ENCODE measurements at regions not wholly inside any gene's neighbourhood (a gene's known extent, or its start where the extent isn't known, plus 50 kb on each side); places are given as distances from the start of the nearest gene placed in this dataset.

- no peak for DNase-seq (ENCODE audit: low spot score)
- no peaks in the 10 kb centered on the region for H3K4me1 ChIP-seq (ENCODE audit: insufficient read depth, low read length)
- in situ Hi-C loops (cut with HindIII; ENCODE audit: extremely low pct_ligation_motif_present, low pct_unique_long_range_greater_than_20kb) = no loop called here
- no peak overlapping the region for H3K4me2 ChIP-seq (ENCODE audit: low read depth, low read length)
- TF ChIP-seq MED8 (CRISPR knock-in tag; IDR thresholded peaks at IDR 0.05; ENCODE audit: insufficient replicate concordance) = no peak
- TF ChIP-seq ZNF564 (CRISPR knock-in tag; IDR thresholded peaks at IDR 0.05) = no peak
- no peaks in the 10 kb centered on the region for H4K20me1 ChIP-seq (ENCODE audit: insufficient read depth, low read length)
- no peak for FAIRE-seq
- 0 out of 5 replicates have a peak, but pooled peaks cover 0 to 6% of the 10 kb centered on the region in 2 experiments for H3K27me3 ChIP-seq (ENCODE audit: control insufficient read depth in 1 of 2, insufficient read depth in 2 of 2, low read length in 2 of 2)
- no peak overlapping the region for H3K4me3 ChIP-seq (replicated peaks in 1 of 3; ENCODE audit: insufficient read depth in 1 of 3, low read depth in 2 of 3, low read length in 3 of 3)
- CTCF ChIA-PET (ENCODE audit: low intra/inter-chr PET ratio, low total read pairs) = no interaction called here
- H3K9me3 ChIP-seq (ENCODE audit: low read length) = no peaks in the 10 kb centered on the region
- BruUV-seq (replicated peaks) = no TSS peak
- H3K9ac ChIP-seq (ENCODE audit: insufficient read depth, low read depth, low read length) = no peak overlapping the region
- intact Hi-C loops (cut with micrococcal nuclease; ENCODE audit: unreplicated experiment) = no loop called here
- WGBS (ENCODE audit: low lambda C conversion rate) = 69% methylated on average over 2 of the region's 2 CpGs
- no peak overlapping the region for H2AFZ ChIP-seq (ENCODE audit: low read length)
- no peaks in the 10 kb centered on the region for H3K79me2 ChIP-seq (ENCODE audit: insufficient read depth, low read length)
- no peaks in the 10 kb centered on the region for H3K36me3 ChIP-seq (replicated peaks in 1 of 2; ENCODE audit: control insufficient read depth in 1 of 2, insufficient read depth in 2 of 2, low read length in 2 of 2)
- ATAC-seq = no peak
- no peak overlapping the region for H3K27ac ChIP-seq (ENCODE audit: extremely low read length, insufficient read depth, low read length)
- POLR2A ChIA-PET = no interaction called here
Measured at GRCh38 chr5:124397317-124397716, 349.1 kb downstream of the ZNF608 start.

DNA sequence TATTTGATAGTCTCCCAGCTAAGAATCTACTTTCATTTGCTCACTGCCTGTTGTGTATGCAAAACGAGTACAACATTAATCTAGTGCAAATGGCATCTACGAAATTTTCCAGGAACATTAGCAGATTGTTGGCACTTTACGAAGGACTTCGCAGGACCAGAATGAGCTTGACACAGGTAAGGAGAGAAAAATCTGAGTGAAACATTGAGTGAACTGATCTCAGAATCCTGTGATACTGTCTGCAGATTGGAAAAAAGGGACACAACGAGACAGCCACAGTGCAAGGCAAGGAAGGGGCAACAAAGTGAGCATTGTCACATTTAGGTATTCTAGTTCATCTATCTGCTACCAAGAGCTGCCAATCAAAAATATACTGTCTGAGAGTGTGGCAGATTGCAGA is 350.5 kb downstream of the ZNF608 start:
- FAIRE-seq = no peak
- H3K36me3 ChIP-seq (replicated peaks in 1 of 2; ENCODE audit: control insufficient read depth in 1 of 2, insufficient read depth in 2 of 2, low read length in 2 of 2) = no peaks in the 10 kb centered on the region
- DNase-seq (ENCODE audit: low spot score) = no peak
- H3K27me3 ChIP-seq (ENCODE audit: control insufficient read depth in 1 of 2, insufficient read depth in 2 of 2, low read length in 2 of 2) = 0 out of 5 replicates have a peak, but pooled peaks cover 0 to 6% of the 10 kb centered on the region in 2 experiments
- H3K9ac ChIP-seq (ENCODE audit: insufficient read depth, low read depth, low read length) = no peak overlapping the region
- H3K4me3 ChIP-seq (replicated peaks in 1 of 3; ENCODE audit: insufficient read depth in 1 of 3, low read depth in 2 of 3, low read length in 3 of 3) = no peak overlapping the region
- H3K4me2 ChIP-seq (ENCODE audit: low read depth, low read length) = no peak overlapping the region
- no peak overlapping the region for H3K27ac ChIP-seq (ENCODE audit: extremely low read length, insufficient read depth, low read length)
- H3K9me3 ChIP-seq (ENCODE audit: low read length) = no peaks in the 10 kb centered on the region
- intact Hi-C loops (cut with micrococcal nuclease; ENCODE audit: unreplicated experiment) (no loop called here), in situ Hi-C loops (cut with HindIII; ENCODE audit: extremely low pct_ligation_motif_present, low pct_unique_long_range_greater_than_20kb) (no loop called here)
- ChIA-PET CTCF (ENCODE audit: low intra/inter-chr PET ratio, low total read pairs) (no interaction called here), POLR2A (no interaction called here)
- 31% methylated on average over 5 of the region's 5 CpGs for WGBS (ENCODE audit: low lambda C conversion rate)
- no peaks in the 10 kb centered on the region for H3K79me2 ChIP-seq (ENCODE audit: insufficient read depth, low read length)
- BruUV-seq (replicated peaks) = no TSS peak
- no peak for ATAC-seq
- no peaks in the 10 kb centered on the region for H4K20me1 ChIP-seq (ENCODE audit: insufficient read depth, low read length)
- no peaks in the 10 kb centered on the region for H3K4me1 ChIP-seq (ENCODE audit: insufficient read depth, low read length)
- H2AFZ ChIP-seq (ENCODE audit: low read length) = no peak overlapping the region
- no peak for TF ChIP-seq MTF1 (CRISPR knock-in tag; IDR thresholded peaks at IDR 0.05)
- TF ChIP-seq LCORL (IDR thresholded peaks at IDR 0.05) = no peak
- TF ChIP-seq LCORL (CRISPR knock-in tag; IDR thresholded peaks at IDR 0.05) = no peak
- no peak for TF ChIP-seq ZNF382 (CRISPR knock-in tag; IDR thresholded peaks at IDR 0.05; ENCODE audit: borderline replicate concordance)
- no peak for TF ChIP-seq ZEB1 (IDR thresholded peaks at IDR 0.05; ENCODE audit: insufficient replicate concordance, low read depth)
- no peak for TF ChIP-seq ZNF713 (CRISPR knock-in tag; IDR thresholded peaks at IDR 0.05)
- TF ChIP-seq FOXA1 (IDR thresholded peaks at IDR 0.05) = no peak
- TF ChIP-seq FOXA1 (CRISPR knock-in tag; IDR thresholded peaks at IDR 0.05) = no peak
- no peak for TF ChIP-seq MXD3 (CRISPR knock-in tag; IDR thresholded peaks at IDR 0.05)
- TF ChIP-seq RORA (CRISPR knock-in tag; IDR thresholded peaks at IDR 0.05) = no peak
- TF ChIP-seq TBP (CRISPR knock-in tag; IDR thresholded peaks at IDR 0.05) = no peak
- no peak for TF ChIP-seq AGO2 (optimal IDR thresholded peaks at IDR 0.05; ENCODE audit: low read depth, low read length)
- TF ChIP-seq FOXO1 (CRISPR knock-in tag; IDR thresholded peaks at IDR 0.05) = no peak
- no peak for TF ChIP-seq GTF3A (CRISPR knock-in tag; conservative IDR thresholded peaks at IDR 0.05)
- TF ChIP-seq ZNF530 (CRISPR knock-in tag; IDR thresholded peaks at IDR 0.05; ENCODE audit: low read depth) = no peak
- no peak for TF ChIP-seq ZNF782 (CRISPR knock-in tag; IDR thresholded peaks at IDR 0.05; ENCODE audit: borderline replicate concordance)
- TF ChIP-seq ATF3 (CRISPR knock-in tag; IDR thresholded peaks at IDR 0.05) = no peak
- TF ChIP-seq BRF2 (CRISPR knock-in tag; IDR thresholded peaks at IDR 0.05) = no peak
